Activated CD8-positive, alpha-beta T cell treated with anti-CD3 and anti-CD28 coated beads, Interleukin-2, amount 10 ng/mL, durations not matched to agents 7 days and 5 days (primary cell): ENCODE measurements at regions not wholly inside any gene's neighbourhood (a gene's known extent, or its start where the extent isn't known, plus 50 kb on each side); places are given as distances from the start of the nearest gene placed in this dataset.
"Not testable (repeated sequence)": the region's sequence is repeated elsewhere in the genome, so short reads cannot be mapped to it uniquely, and the experiment has no call there.

Source experiments
- ATAC-seq: fragments of 150-1000 bp; cut with Tn5 transposase; one replicate; pipeline ENCODE4 v1.10.0; 2021; ENCODE audit warnings: moderate library complexity
- CTCF ChIA-PET: fragments of 350-600 bp; sonication (Branson Sonifier 250); formaldehyde crosslinking; loops from one replicate; lab custom pipeline; 2021; ENCODE audit warnings: antibody characterized with exemption; lab: Charles Lee
- POLR2A ChIA-PET: fragments of 350-600 bp; sonication (Branson Sonifier 250); formaldehyde crosslinking; loops from one replicate; lab custom pipeline; 2021; ENCODE audit warnings: antibody characterized with exemption; lab: Charles Lee
- DNase-seq: peaks from one replicate; pipeline ENCODE4 v3.0.0-alpha.2; 2020
- H3K27ac Mint-ChIP-seq: one replicate; pipeline ENCODE4 v1.8.0; 2021; ENCODE audit warnings: mild to moderate bottlenecking, mixed read lengths
- H3K27me3 Mint-ChIP-seq: one replicate; pipeline ENCODE4 v1.8.0; 2021; ENCODE audit warnings: low read depth, mixed read lengths
- H3K36me3 Mint-ChIP-seq: one replicate; pipeline ENCODE4 v1.8.0; 2021; ENCODE audit warnings: low read depth, mixed read lengths
- H3K4me1 Mint-ChIP-seq: one replicate; pipeline ENCODE4 v1.8.0; 2021; ENCODE audit warnings: low read depth, mixed read lengths
- H3K4me3 Mint-ChIP-seq: one replicate; pipeline ENCODE4 v1.8.0; 2021; ENCODE audit warnings: mild to moderate bottlenecking, mixed read lengths
- H3K9me3 Mint-ChIP-seq: one replicate; pipeline ENCODE4 v1.8.0; 2022; ENCODE audit warnings: mixed read lengths; ENCODE audit not compliant: insufficient read depth

GRCh38 chr10:33884604-33885003 lies 550.1 kb upstream of the NRP1 start:
- Mint-ChIP-seq H3K4me3 (no peak overlapping the region), H3K4me1 (no peaks in the 10 kb centered on the region), H3K9me3 (no peaks in the 10 kb centered on the region), H3K27ac (no peak overlapping the region), H3K27me3 (no peaks in the 10 kb centered on the region), H3K36me3 (no peaks in the 10 kb centered on the region)
- ATAC-seq (no peak), DNase-seq (no peak)
- ChIA-PET CTCF (no interaction called here), POLR2A (no interaction called here)

GRCh38 chr10:33883881-33884280 lies 549.4 kb upstream of the NRP1 start:
- ATAC-seq (no peak), DNase-seq (no peak)
- Mint-ChIP-seq H3K36me3 (no peaks in the 10 kb centered on the region), H3K4me1 (no peaks in the 10 kb centered on the region), H3K9me3 (no peaks in the 10 kb centered on the region), H3K27ac (no peak overlapping the region), H3K27me3 (no peaks in the 10 kb centered on the region), H3K4me3 (no peak overlapping the region)
- CTCF ChIA-PET, result interaction anchor here (0.7 kb wide), 1 partner anchor 232 kb away, joined by 3 read pairs; no protein-coding TSS in a partner anchor
- POLR2A ChIA-PET, result no interaction called here

- CTCF ChIA-PET, result no interaction called here
- Mint-ChIP-seq H3K4me3 (no peak overlapping the region), H3K4me1 (no peaks in the 10 kb centered on the region), H3K27me3 (no peaks in the 10 kb centered on the region), H3K36me3 (no peaks in the 10 kb centered on the region), H3K27ac (no peak overlapping the region), H3K9me3 (no peaks in the 10 kb centered on the region)
- POLR2A ChIA-PET, result no interaction called here
- ATAC-seq, result no peak
- DNase-seq, result no peak
These were observed 548.5 kb upstream of the NRP1 start for GRCh38 chr10:33882996-33883395.

GRCh38 chr10:33880291-33880690 lies 545.8 kb upstream of the NRP1 start:
- ChIA-PET CTCF (no interaction called here), POLR2A (no interaction called here)
- H3K27me3 Mint-ChIP-seq, result no peaks in the 10 kb centered on the region
- no peak overlapping the region for H3K4me3 Mint-ChIP-seq
- DNase-seq, result no peak
- H3K9me3 Mint-ChIP-seq, result no peaks in the 10 kb centered on the region
- H3K4me1 Mint-ChIP-seq, result no peaks in the 10 kb centered on the region
- no peak for ATAC-seq
- H3K27ac Mint-ChIP-seq, result no peak overlapping the region
- no peaks in the 10 kb centered on the region for H3K36me3 Mint-ChIP-seq

DNA sequence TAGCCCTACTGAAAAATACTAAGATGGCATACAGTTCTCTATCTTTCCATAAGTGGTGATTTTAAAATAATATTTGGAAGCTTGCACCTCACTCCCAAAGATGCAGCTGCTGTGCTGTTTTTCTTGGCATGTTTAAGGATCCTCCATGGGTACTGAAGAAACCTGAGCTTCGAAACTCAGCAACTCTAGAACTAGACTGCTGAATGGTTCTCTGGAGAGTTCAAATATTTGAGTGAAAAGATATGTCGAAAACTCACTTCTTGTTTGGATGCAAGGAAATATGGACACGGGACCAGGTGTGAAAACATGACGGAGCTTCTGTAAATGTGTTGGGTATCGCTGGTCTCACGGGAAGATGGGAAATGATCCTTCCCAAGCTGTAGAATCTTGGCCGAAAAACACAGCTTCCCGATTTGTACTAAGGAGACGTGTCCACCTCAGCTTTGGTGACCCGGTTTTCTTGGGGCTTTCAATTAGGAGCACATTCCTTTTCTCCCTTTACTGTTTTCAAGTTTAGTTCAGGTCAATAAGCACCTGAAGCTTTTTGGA lies 543.8 kb upstream of the NRP1 start:
- Mint-ChIP-seq H3K27me3 (no peaks in the 10 kb centered on the region), H3K27ac (no peak overlapping the region), H3K4me1 (no peaks in the 10 kb centered on the region), H3K9me3 (no peaks in the 10 kb centered on the region), H3K4me3 (no peak overlapping the region), H3K36me3 (no peaks in the 10 kb centered on the region)
- ChIA-PET POLR2A (no interaction called here), CTCF (no interaction called here)
- ATAC-seq (no peak), DNase-seq (no peak)

DNA sequence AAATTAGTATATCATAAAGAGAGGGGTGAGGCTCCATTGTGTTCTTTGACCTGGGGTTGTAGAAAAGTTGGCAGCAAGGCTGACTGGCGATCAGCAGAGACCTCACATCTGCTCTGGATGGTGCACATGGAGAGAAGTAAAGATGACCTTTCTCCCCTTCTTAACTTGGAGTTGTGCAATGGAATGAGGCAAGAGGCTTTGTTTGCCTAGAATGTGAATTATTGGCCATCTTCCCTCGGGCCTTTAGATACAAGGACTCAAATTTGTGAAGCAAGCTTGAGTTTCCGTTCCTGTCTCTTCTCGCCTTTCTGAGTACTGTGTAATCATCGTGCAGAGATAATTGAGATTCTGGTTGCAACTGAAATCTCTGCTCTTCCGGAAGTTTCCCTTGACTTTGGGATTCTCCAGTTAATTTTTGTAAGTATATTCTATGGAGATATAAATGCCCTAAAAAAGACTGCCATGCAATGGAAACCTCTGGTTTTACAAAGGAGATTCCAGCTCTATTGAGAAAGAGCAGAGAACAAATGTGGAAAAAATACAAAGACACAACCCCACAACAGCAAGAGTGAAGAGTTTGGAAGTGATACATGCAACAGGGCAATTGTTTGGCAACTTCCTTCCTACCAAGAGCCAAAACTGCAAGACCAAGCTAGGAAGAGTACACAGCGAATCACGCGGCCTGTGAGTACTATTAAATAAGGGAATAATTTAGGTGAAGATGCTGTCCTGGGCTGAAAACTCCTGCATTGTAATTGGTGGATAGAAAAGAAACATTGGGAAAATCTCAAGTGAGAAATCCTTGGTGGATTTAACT lies 542.3 kb upstream of the NRP1 start:
- POLR2A ChIA-PET, result no interaction called here
- CTCF ChIA-PET, result no interaction called here
- no peak for DNase-seq
- H3K4me1 Mint-ChIP-seq, result no peaks in the 10 kb centered on the region
- ATAC-seq, result no peak
- H3K4me3 Mint-ChIP-seq, result no peak overlapping the region
- H3K9me3 Mint-ChIP-seq, result no peaks in the 10 kb centered on the region
- H3K36me3 Mint-ChIP-seq, result no peaks in the 10 kb centered on the region
- no peaks in the 10 kb centered on the region for H3K27me3 Mint-ChIP-seq
- H3K27ac Mint-ChIP-seq, result no peak overlapping the region

GRCh38 chr10:33875924-33876583 lies 541.6 kb upstream of the NRP1 start:
- Mint-ChIP-seq H3K27me3 (no peaks in the 10 kb centered on the region), H3K36me3 (no peaks in the 10 kb centered on the region), H3K27ac (no peak overlapping the region), H3K4me1 (no peaks in the 10 kb centered on the region), H3K9me3 (no peaks in the 10 kb centered on the region), H3K4me3 (no peak overlapping the region)
- ChIA-PET CTCF (no interaction called here), POLR2A (no interaction called here)
- ATAC-seq (no peak), DNase-seq (no peak)

DNA sequence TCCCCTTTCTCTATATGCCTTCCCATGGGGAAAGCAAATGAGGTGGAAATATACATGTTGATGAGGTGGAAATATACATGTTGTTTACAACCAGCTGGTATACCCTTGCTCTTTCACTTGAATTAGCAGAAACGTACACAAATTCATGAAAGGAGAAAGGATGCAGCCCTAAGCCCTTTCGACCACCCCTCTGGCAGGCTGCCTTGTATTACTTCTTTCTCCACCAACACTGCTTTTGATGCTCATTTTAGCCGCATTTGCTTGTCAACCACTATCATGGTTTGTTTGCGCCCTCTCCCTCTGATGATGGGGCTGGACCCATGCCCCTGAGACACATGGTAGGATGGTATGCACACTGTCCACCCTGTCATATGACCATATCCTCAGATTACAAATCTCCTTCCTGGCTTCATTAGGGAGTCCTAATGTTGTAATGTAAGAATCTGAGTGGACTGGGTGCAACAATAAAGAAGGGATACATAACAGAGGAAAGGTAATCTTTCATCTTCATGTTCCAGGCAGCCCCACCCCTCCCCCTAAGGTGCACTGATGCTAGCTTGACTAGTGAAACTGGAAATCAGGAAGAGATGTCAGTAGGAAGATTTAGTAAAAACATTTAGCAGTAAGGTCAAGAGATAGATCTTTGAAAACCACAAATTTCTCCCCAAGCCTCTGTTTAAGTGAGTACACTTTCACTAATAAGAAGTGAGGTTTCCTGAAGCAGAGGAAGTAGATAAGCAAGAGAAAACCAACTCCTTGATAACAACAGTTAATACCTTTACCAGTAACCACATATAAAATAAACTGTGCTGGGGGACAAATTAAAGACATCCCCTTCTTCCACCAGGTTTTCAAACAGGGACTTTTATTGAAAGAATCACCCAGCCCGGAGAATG lies 536.8 kb upstream of the NRP1 start:
- ChIA-PET POLR2A (no interaction called here), CTCF (no interaction called here)

GRCh38 chr10:33869481-33869880 lies 535.0 kb upstream of the NRP1 start:
- ChIA-PET POLR2A (no interaction called here), CTCF (no interaction called here)
- no peaks in the 10 kb centered on the region for H3K36me3 Mint-ChIP-seq
- no peaks in the 10 kb centered on the region for H3K27me3 Mint-ChIP-seq
- ATAC-seq (no peak), DNase-seq (no peak)
- H3K9me3 Mint-ChIP-seq, result no peaks in the 10 kb centered on the region
- H3K27ac Mint-ChIP-seq, result no peak overlapping the region
- H3K4me3 Mint-ChIP-seq, result no peak overlapping the region
- no peaks in the 10 kb centered on the region for H3K4me1 Mint-ChIP-seq

More for the DNA sequence above, 536.8 kb upstream of the NRP1 start:
- no peaks in the 10 kb centered on the region for H3K9me3 Mint-ChIP-seq
- ATAC-seq (no peak), DNase-seq (no peak)
- H3K4me1 Mint-ChIP-seq, result no peaks in the 10 kb centered on the region
- H3K27ac Mint-ChIP-seq, result no peak overlapping the region
- no peaks in the 10 kb centered on the region for H3K36me3 Mint-ChIP-seq
- H3K27me3 Mint-ChIP-seq, result no peaks in the 10 kb centered on the region
- no peak overlapping the region for H3K4me3 Mint-ChIP-seq

DNA sequence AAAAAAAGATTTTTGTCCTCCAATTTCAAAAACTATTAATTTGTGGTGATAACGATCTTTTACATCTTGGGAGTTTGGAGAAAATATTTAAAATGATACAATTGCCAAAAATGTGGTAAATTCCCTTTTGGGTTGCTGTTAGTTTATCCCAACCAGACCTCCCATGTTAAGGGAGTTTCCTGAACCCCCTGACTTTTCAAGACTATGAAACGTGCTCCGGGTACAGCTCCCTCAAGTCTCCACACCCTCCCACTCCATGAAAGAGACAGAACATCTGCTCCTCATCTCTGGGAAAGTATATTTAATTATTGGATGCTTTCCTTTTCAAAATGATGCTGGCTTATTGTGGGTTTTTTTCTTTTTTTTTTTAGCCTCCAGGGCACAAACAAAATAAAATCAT lies 534.6 kb upstream of the NRP1 start:
- no peak for ATAC-seq
- ChIA-PET CTCF (no interaction called here), POLR2A (no interaction called here)
- H3K9me3 Mint-ChIP-seq, result no peaks in the 10 kb centered on the region
- no peaks in the 10 kb centered on the region for H3K4me1 Mint-ChIP-seq
- no peaks in the 10 kb centered on the region for H3K36me3 Mint-ChIP-seq
- no peak overlapping the region for H3K4me3 Mint-ChIP-seq
- H3K27ac Mint-ChIP-seq, result no peak overlapping the region
- no peak for DNase-seq
- no peaks in the 10 kb centered on the region for H3K27me3 Mint-ChIP-seq

DNA sequence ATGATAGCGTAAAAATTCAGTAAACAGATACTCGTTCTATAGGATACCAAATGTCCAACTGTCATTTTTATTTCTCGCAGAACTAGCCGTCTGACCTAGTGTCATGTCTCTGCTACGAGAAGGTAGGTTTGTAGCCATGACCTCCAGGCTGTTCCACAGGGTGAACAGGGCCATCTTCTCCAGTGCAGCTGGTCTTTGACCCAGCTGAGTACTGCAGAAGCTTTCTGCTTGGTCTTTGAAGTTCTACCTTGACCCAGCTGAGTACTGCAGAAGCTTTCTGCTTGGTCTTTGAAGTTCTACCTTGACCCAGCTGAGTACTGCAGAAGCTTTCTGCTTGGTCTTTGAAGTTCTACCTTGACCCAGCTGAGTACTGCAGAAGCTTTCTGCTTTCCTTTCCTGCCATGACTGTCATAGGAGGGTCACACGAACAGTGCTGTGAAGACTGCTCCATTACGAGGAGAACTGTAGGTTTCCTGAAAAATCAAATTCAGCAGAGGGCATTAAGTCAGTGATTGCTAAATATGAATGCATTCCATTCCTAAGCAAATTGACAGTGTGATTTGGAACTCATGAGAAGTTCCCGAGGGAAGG lies 532.8 kb upstream of the NRP1 start:
- DNase-seq, H3K27me3 Mint-ChIP-seq, H3K9me3 Mint-ChIP-seq, H3K36me3 Mint-ChIP-seq, H3K27ac Mint-ChIP-seq, H3K4me1 Mint-ChIP-seq, ATAC-seq, H3K4me3 Mint-ChIP-seq, POLR2A ChIA-PET, CTCF ChIA-PET: not testable (repeated sequence)
